Activated CD8-positive, alpha-beta memory T cell treated with anti-CD3 and anti-CD28 coated beads, Interleukin-2, amount 50 U/mL, for 1 hour (primary cell): ENCODE measurements at regions not wholly inside any gene's neighbourhood (a gene's known extent, or its start where the extent isn't known, plus 50 kb on each side); places are given as distances from the start of the nearest gene placed in this dataset.

Experiments
- DNase-seq: peaks from one replicate; pipeline ENCODE4 v3.0.0-alpha.2; 2020; ENCODE audit errors: extremely low read depth

GRCh38 chr14:38145142-38145541, 62.6 kb upstream of the SSTR1 start:
- DNase-seq, result no peak

DNA sequence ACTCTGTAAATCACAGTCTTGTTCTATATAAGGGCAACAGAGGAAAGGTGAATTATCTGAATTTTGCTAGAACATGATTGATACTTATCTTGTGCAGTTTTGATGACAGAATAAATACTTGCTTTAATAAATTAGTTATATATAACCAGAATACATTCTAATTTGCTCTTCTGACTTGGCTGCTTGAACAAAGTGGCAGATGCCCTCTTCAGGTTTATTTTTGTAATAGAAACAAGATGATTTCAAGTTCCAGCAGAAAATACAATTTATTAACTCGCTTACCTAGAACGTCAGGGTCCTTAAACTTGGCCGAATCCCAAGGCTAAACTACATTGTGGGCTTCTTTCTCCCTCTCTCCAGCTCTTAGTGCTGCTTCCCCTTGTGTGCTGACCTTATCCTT, 57.6 kb upstream of the SSTR1 start:
- DNase-seq, result no peak
